H9 (cell line): ENCODE measurements at regions not wholly inside any gene's neighbourhood (a gene's known extent, or its start where the extent isn't known, plus 50 kb on each side); places are given as distances from the start of the nearest gene placed in this dataset.

Source experiments
- DNase-seq: peaks from one replicate; pipeline ENCODE4 v3.0.0-alpha.2; 2017
- H2AFZ ChIP-seq: one replicate; pipeline ENCODE4 v1.6.1; 2013; ENCODE audit warnings: mild to moderate bottlenecking, low read length, control low read depth, moderate library complexity
- H2AK5ac ChIP-seq: 2 replicates; pipeline ENCODE4 v1.6.1; 2013; ENCODE audit warnings: low read length, control low read depth, mixed read lengths; ENCODE audit not compliant: insufficient read length
- H2BK120ac ChIP-seq: one replicate; pipeline ENCODE4 v1.6.1; 2013; ENCODE audit warnings: low read depth, mild to moderate bottlenecking, low read length, control low read depth, inconsistent platforms; ENCODE audit not compliant: poor library complexity, severe bottlenecking
- H2BK12ac ChIP-seq: 2 replicates; pipeline ENCODE4 v1.6.1; 2013; ENCODE audit warnings: low read length, control low read depth, mixed read lengths, low read depth; ENCODE audit not compliant: insufficient read length
- H2BK15ac ChIP-seq: 2 replicates; pipeline ENCODE4 v1.6.1; 2013; ENCODE audit warnings: low read depth, low read length, control low read depth
- H2BK20ac ChIP-seq: one replicate; pipeline ENCODE4 v1.6.1; 2013; ENCODE audit warnings: low read depth, mild to moderate bottlenecking, low read length, control low read depth, inconsistent platforms; ENCODE audit not compliant: poor library complexity, severe bottlenecking
- H2BK5ac ChIP-seq: 2 replicates; pipeline ENCODE4 v1.6.1; 2013; ENCODE audit warnings: low read length, control low read depth, mixed read lengths; ENCODE audit not compliant: insufficient read length
- H3K14ac ChIP-seq: 2 replicates; pipeline ENCODE4 v1.6.1; 2013; ENCODE audit warnings: low read length, control low read depth; ENCODE audit not compliant: insufficient read depth
- H3K18ac ChIP-seq: 2 replicates; pipeline ENCODE4 v1.6.1; 2013; ENCODE audit warnings: low read depth, mild to moderate bottlenecking, mixed read lengths, low read length, control low read depth; ENCODE audit not compliant: insufficient read length
- H3K23ac ChIP-seq: 2 replicates; pipeline ENCODE4 v1.6.1; 2013; ENCODE audit warnings: low read length, control low read depth, mixed read lengths, low read depth; ENCODE audit not compliant: insufficient read length
- H3K23me2 ChIP-seq: 2 replicates; pipeline ENCODE4 v1.6.1; 2013; ENCODE audit warnings: low read depth, mild to moderate bottlenecking, mixed read lengths, low read length, control low read depth; ENCODE audit not compliant: insufficient read length, poor library complexity, severe bottlenecking
- H3K27ac ChIP-seq: 2 replicates; pipeline ENCODE4 v1.5.1; 2013; ENCODE audit warnings: low read length, control low read depth, mixed read lengths, low read depth; ENCODE audit not compliant: insufficient read length
- H3K27me3 ChIP-seq: 2 replicates; pipeline ENCODE4 v1.6.1; 2013; ENCODE audit warnings: low read length, control low read depth, inconsistent platforms; ENCODE audit not compliant: insufficient read depth
- H3K4ac ChIP-seq: 2 replicates; pipeline ENCODE4 v1.6.1; 2013; ENCODE audit warnings: low read depth, mild to moderate bottlenecking, control low read depth, inconsistent platforms, low read length, moderate library complexity
- H3K4me1 ChIP-seq: 2 replicates; pipeline ENCODE4 v1.6.1; 2013; ENCODE audit warnings: low read length, control low read depth, inconsistent platforms; ENCODE audit not compliant: insufficient read depth
- H3K4me2 ChIP-seq: 2 replicates; pipeline ENCODE4 v1.6.1; 2013; ENCODE audit warnings: low read length, control low read depth, mixed read lengths; ENCODE audit not compliant: insufficient read length, insufficient read depth
- H3K56ac ChIP-seq: 2 replicates; pipeline ENCODE4 v1.6.1; 2013; ENCODE audit warnings: low read depth, mild to moderate bottlenecking, mixed read lengths, low read length, control low read depth; ENCODE audit not compliant: insufficient read length
- H3K79me1 ChIP-seq: 2 replicates; pipeline ENCODE4 v1.6.1; 2013; ENCODE audit warnings: low read depth, mild to moderate bottlenecking, moderate library complexity, low read length, control low read depth, inconsistent platforms; ENCODE audit not compliant: insufficient read depth, poor library complexity, severe bottlenecking
- H3K79me2 ChIP-seq: 2 replicates; pipeline ENCODE4 v1.6.1; 2013; ENCODE audit warnings: low read length, control low read depth, inconsistent platforms; ENCODE audit not compliant: insufficient read depth
- H3K9ac ChIP-seq: 2 replicates; pipeline ENCODE4 v1.6.1; 2013; ENCODE audit warnings: low read length, control low read depth, mixed read lengths; ENCODE audit not compliant: insufficient read length; ENCODE audit errors: extremely low read depth
- H3K9me3 ChIP-seq: one replicate; pipeline ENCODE4 v1.6.1; 2013; ENCODE audit warnings: low read depth, low read length, inconsistent platforms; ENCODE audit not compliant: control insufficient read depth
- H3T11ph ChIP-seq: one replicate; pipeline ENCODE4 v1.6.1; 2013; ENCODE audit warnings: mild to moderate bottlenecking, low read length, control low read depth, inconsistent platforms
- H4K20me1 ChIP-seq: one replicate; pipeline ENCODE4 v1.6.1; 2013; ENCODE audit not compliant: control insufficient read depth, insufficient read length, insufficient read depth
- H4K5ac ChIP-seq: 2 replicates; pipeline ENCODE4 v1.6.1; 2013; ENCODE audit warnings: low read depth, mild to moderate bottlenecking, mixed read lengths, low read length, control low read depth; ENCODE audit not compliant: insufficient read length
- H4K8ac ChIP-seq: replicated peaks from 2 replicates; pipeline ENCODE4 v1.6.1; 2013; ENCODE audit warnings: low read length, control low read depth, mixed read lengths, low read depth; ENCODE audit not compliant: insufficient read length
- H4K91ac ChIP-seq: 2 replicates; pipeline ENCODE4 v1.6.1; 2013; ENCODE audit warnings: low read depth, mild to moderate bottlenecking, moderate library complexity, mixed read lengths, low read length, control low read depth; ENCODE audit not compliant: insufficient read length
- H3K27ac Mint-ChIP-seq, 3 experiments: 2 replicates in 2 of 3; 3 replicates in 1 of 3; pipeline ENCODE4 v1.8.0; 2020 to 2021; ENCODE audit warnings: mixed read lengths in 3 of 3, mild to moderate bottlenecking in 1 of 3, moderate library complexity in 1 of 3
- H3K27me3 Mint-ChIP-seq: 2 replicates; pipeline ENCODE4 v1.8.0; 2021; ENCODE audit warnings: low read depth, mild to moderate bottlenecking, moderate library complexity, mixed read lengths
- H3K36me3 Mint-ChIP-seq, 3 experiments: 2 replicates in 2 of 3; 3 replicates in 1 of 3; pipeline ENCODE4 v1.8.0; 2020 to 2021; ENCODE audit warnings: low read depth in 3 of 3, mixed read lengths in 3 of 3; ENCODE audit not compliant: insufficient read depth in 1 of 3
- H3K4me1 Mint-ChIP-seq, 2 experiments: 2 replicates each; pipeline ENCODE4 v1.8.0; 2020; ENCODE audit warnings: mixed read lengths in 2 of 2
- H3K4me3 Mint-ChIP-seq, 2 experiments: 2 replicates in 1 of 2; 3 replicates in 1 of 2; pipeline ENCODE4 v1.8.0; 2020 to 2021; ENCODE audit warnings: mild to moderate bottlenecking in 2 of 2, mixed read lengths in 2 of 2, moderate library complexity in 1 of 2
- H3K9me3 Mint-ChIP-seq, 2 experiments: 2 replicates in 1 of 2; 3 replicates in 1 of 2; pipeline ENCODE4 v1.8.0; 2020; ENCODE audit warnings: mild to moderate bottlenecking in 2 of 2, mixed read lengths in 2 of 2, moderate library complexity in 1 of 2
- WGBS: extraction: QIAGEN DNeasy Blood & Tissue Kit; methylation state at CpG from one replicate; pipeline ENCODE4 v1.1.7; 2013; ENCODE audit warnings: missing lambda C conversion rate, low lambda C conversion rate, mixed read lengths; ENCODE audit not compliant: insufficient read length; ENCODE audit errors: extremely low coverage; 5-methylcytosine and 5-hydroxymethylcytosine counted together
- TF ChIP-seq, protein P1 (sequence below): fragments of 200-600 bp; sonication (generic); conservative IDR thresholded peaks from 3 replicates; pipeline ENCODE4 v1.8.0; 2021; ENCODE audit warnings: antibody characterized with exemption, mild to moderate bottlenecking

DNA sequence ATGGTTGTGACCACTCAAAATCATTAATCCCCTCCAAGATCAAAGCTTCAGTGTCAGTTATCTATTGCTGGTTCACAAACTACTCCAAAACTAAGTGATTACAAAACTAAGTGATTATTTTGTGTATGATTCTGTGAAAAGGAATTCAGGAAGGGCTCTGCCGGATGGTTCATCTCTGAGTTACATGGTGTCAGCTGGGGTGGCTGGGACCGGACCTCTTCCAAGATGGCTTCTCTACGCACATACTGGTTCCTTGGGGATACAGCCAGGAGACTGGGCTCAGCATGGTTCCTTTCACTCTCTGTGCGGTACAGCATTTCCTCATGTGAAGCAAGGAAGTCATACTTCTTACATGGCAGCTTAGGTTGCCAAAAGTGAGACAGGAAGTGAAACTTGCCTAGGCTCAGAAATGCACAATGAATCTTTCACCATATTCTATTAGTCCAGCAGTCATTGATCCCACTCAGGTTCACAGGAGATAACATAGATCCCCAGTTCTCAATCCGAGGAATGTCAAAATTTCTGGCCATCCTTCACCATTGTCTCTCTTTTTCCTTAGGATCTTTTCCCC is 97.9 kb upstream of the IRX6 start:
- Histone ChIP-seq H4K91ac (no peak overlapping the region), H3K56ac (no peak overlapping the region), H3K9ac (no peak overlapping the region), H2BK12ac (no peak overlapping the region), H3K4me1 (no peaks in the 10 kb centered on the region), H3T11ph (no peak overlapping the region), H2AFZ (no peak overlapping the region), H3K23ac (no peak overlapping the region), H3K9me3 (no peaks in the 10 kb centered on the region), H4K8ac (no peak overlapping the region), H2BK15ac (no peak overlapping the region), H2AK5ac (no peak overlapping the region), H4K5ac (no peak overlapping the region), H3K27ac (no peak overlapping the region), H3K27me3 (no peaks in the 10 kb centered on the region), H2BK120ac (no peak overlapping the region), H3K79me1 (no peaks in the 10 kb centered on the region), H3K14ac (no peak overlapping the region), H3K18ac (no peak overlapping the region), H2BK5ac (no peak overlapping the region), H3K23me2 (no peaks in the 10 kb centered on the region), H4K20me1 (no peaks in the 10 kb centered on the region), H3K4ac (no peak overlapping the region), H3K4me2 (no peak overlapping the region), H3K79me2 (no peaks in the 10 kb centered on the region), H2BK20ac (no peak overlapping the region)
- no peak overlapping the region for H3K27ac Mint-ChIP-seq
- DNase-seq = no peak
- peaks cover 15 to 19% of the 10 kb centered on the region in 2 experiments for H3K9me3 Mint-ChIP-seq
- H3K27me3 Mint-ChIP-seq = no peaks in the 10 kb centered on the region; the same call in 1 of the 2 replicates
- no CpG with 5 or more reads among the region's 5 CpGs for WGBS
- TF ChIP-seq, protein P1, sequence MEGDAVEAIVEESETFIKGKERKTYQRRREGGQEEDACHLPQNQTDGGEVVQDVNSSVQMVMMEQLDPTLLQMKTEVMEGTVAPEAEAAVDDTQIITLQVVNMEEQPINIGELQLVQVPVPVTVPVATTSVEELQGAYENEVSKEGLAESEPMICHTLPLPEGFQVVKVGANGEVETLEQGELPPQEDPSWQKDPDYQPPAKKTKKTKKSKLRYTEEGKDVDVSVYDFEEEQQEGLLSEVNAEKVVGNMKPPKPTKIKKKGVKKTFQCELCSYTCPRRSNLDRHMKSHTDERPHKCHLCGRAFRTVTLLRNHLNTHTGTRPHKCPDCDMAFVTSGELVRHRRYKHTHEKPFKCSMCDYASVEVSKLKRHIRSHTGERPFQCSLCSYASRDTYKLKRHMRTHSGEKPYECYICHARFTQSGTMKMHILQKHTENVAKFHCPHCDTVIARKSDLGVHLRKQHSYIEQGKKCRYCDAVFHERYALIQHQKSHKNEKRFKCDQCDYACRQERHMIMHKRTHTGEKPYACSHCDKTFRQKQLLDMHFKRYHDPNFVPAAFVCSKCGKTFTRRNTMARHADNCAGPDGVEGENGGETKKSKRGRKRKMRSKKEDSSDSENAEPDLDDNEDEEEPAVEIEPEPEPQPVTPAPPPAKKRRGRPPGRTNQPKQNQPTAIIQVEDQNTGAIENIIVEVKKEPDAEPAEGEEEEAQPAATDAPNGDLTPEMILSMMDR = no peak
- peaks cover 0 to 15% (median 14%) of the 10 kb centered on the region in 3 experiments; a peak in 6 of 7 replicates for H3K36me3 Mint-ChIP-seq
- H3K4me1 Mint-ChIP-seq = peaks cover 5% of the 10 kb centered on the region in 2 experiments
- no peak overlapping the region for H3K4me3 Mint-ChIP-seq
